Loucy (cell line): ENCODE measurements at regions not wholly inside any gene's neighbourhood (a gene's known extent, or its start where the extent isn't known, plus 50 kb on each side); places are given as distances from the start of the nearest gene placed in this dataset.

ENCODE experiments used
- CTCF ChIP-seq: fragments of 200-600 bp; sonication (generic); conservative IDR thresholded peaks from 2 replicates; pipeline ENCODE4 v1.5.1; 2014; ENCODE audit warnings: mild to moderate bottlenecking, antibody characterized with exemption, low read length
- EZH2phosphoT487 ChIP-seq: fragments of 200-600 bp; IDR thresholded peaks from 2 replicates; pipeline ENCODE4 v1.6.1; 2018; ENCODE audit warnings: antibody characterized with exemption, mild to moderate bottlenecking, moderate library complexity, borderline replicate concordance

GRCh38 chr7:94183289-94183749, 179.2 kb upstream of the BET1 start:
- TF ChIP-seq CTCF (no peak), EZH2phosphoT487 (no peak)
